HG03354 (cell line): ENCODE measurements at regions not wholly inside any gene's neighbourhood (a gene's known extent, or its start where the extent isn't known, plus 50 kb on each side); places are given as distances from the start of the nearest gene placed in this dataset.

Experiments
- ATAC-seq: cut with Tn5 transposase; IDR thresholded peaks from one replicate; pipeline ENCODE4 v1.9.1; 2021; ENCODE audit warnings: mild to moderate bottlenecking; ENCODE audit not compliant: unreplicated experiment, poor library complexity, severe bottlenecking

GRCh38 chr17:79524213-79525187 is 86.4 kb downstream of the RBFOX3 start:
- ATAC-seq: no peak

GRCh38 chr17:79522414-79522813 is 88.4 kb downstream of the RBFOX3 start:
- no peak for ATAC-seq

DNA sequence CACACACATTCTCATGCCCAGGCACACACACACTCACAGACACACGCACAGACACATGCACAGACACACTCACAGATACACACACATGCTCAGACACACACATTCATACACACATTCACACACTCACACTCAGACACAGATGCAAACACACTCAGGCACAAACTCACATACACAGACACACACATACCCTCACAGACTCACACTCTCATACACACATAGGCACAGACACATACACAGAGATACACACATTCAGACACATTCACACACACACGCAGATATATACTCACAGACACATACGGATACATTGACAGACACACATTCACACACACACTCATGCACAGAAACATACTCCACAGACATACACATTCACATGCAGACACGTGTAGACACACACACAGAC is 89.6 kb downstream of the RBFOX3 start:
- ATAC-seq: no peak

GRCh38 chr17:79520167-79521165 is 90.4 kb downstream of the RBFOX3 start:
- ATAC-seq: no peak

DNA sequence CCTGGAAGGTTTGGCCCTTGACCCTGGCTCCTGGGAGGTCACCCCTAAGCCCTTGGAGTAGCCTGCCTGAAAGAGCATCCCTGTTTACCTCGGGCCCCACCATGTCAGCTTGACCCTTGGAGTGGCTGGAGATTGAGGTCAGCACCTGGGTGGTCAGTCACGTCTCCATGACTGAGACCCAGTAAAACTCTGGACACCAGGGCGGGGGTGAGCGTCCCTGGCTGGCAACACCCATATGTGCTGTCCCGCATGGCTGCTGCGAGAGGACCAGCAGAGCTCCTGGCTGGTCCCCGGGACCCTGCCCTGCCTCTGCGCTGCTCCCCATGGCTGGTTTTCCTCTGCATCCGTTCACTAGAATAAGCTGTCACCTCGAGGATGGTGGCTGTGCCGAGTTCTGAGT is 91.2 kb downstream of the RBFOX3 start:
- no peak for ATAC-seq

- no peak for ATAC-seq
Observed at GRCh38 chr17:79518585-79519523, 92.0 kb downstream of the RBFOX3 start.

DNA sequence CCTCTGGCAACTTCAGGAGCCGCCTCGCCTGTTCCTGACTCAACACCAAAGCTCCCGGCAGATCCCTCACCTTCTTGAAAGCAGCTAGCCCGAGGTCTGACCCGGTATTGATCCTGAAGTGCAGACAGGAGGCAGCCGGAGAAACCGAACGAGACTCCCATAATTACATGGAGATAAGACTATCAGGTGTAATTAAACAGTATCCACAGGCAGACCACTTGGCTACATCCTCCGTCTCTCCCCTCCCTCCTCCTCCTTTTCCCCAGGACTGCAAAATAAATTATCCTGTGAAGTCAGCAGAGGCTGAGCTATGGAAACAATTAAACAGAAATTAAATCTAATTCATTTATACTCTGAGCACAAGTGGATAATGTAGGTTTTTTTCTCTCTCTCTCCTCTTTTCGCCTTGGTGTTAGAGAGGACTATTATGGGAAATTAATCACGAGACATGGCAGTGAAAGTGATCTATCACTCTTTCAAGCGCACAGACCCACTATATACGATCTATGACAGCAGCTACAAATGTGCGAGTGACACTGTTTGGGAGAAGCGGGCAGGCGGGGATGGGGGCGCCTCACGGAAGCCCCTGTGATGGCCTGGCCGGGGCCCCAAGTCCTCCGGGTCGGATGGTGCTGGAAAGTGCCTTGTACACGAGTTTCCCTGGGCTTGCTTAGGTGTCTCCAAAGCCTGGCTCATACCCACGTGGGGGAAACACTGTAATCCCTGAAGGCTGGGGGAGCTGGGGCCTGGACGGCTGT is 92.8 kb downstream of the RBFOX3 start:
- no peak for ATAC-seq

DNA sequence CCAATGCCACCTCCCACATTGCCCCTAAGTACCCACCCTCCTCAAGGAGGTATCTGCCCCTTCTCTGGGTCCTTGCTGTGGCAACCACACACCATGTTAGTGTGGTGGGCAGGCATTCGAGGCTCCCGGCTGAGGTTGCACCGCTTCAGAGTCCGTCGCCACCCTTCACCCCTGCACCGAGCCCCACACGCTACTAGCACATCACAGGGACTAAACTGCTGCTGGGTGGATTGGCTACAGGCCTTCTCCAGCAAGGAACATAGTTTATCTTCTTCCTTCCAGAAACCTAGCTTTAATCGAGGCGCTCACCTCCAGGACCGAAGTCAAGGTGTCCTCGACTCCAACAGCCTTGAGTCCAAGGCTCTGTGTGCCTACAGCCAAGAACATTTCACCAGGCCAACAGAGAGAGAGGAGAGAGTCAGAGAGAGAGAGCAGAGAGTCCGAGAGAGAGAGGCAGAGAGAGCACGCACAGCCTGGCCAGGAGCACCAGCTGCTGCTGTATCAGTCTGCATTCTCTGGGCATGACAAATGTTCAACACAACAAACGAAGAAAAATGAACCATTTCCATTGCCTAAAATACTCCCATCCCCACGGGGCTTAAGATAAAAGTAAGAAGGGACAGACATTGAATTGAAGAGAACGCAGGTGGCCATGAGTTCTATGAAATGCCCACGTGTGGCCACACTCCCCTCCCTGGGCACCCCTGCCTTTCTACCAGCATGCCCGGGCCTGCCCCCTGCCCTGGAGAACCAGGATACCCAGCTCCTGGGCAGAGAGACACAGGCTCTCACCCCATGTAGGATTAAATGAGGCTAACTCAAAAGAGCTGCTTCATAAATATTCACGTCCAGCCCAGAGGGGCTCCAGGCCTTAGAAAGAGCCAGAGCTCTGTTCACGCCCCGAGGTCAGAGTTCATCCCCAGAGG is 94.9 kb downstream of the RBFOX3 start:
- ATAC-seq: no peak

DNA sequence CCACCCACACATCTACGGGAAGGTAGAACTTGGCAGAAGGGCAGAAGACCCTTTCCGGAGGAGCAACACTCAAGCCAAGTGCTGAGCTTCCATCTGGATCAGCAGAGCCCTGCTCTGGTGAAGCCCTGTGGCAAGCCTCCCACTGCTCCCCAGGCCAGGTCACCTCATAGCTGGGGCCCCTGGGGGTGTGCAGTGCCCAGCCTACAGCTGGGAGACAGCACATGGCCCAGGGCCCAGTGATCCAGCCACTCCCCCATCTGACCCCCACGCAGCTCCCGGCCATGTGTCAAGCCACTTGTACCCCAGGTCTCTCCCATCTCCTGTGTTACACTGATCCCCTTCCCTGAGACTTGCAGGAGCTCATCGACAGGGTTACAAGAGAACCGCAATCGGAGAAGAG is 95.7 kb downstream of the RBFOX3 start:
- no peak for ATAC-seq

DNA sequence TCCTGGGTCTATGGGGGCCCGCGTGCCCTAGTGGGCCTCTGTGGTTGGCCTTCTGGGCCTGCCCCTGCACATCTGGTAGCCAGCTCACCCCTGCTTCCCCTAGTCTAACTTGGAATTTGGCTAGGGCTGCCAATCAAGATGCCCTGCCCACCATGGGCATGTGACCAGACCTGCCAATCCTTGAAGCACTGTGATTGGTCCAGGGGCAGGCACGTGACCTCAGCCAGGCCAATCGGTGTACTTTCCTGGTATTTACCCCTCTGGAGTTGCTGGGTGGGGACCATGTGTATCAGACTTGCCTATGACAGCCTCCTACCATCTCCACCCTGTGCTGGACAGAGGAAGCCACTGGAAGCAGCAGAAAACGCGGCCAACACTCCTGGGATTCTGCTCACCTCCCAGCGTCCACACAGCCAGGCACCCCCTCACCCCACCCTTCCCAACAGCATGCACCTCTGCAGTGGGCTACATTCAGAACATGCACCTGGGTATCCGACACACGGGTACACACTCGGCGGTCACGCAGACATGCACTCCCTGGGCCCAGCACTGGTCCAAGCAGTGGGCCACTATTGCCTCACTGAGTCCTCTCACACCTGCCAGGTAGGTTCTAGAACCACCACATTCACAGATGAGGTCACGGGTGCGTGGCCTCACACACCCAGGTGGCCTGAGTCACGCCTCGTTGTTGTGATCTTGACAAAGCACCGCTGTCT is 96.9 kb downstream of the RBFOX3 start:
- ATAC-seq: no peak

GRCh38 chr17:79513206-79513605 is 97.6 kb downstream of the RBFOX3 start:
- ATAC-seq: no peak

- no peak for ATAC-seq
Observed at GRCh38 chr17:79511471-79511870, 99.4 kb downstream of the RBFOX3 start.

DNA sequence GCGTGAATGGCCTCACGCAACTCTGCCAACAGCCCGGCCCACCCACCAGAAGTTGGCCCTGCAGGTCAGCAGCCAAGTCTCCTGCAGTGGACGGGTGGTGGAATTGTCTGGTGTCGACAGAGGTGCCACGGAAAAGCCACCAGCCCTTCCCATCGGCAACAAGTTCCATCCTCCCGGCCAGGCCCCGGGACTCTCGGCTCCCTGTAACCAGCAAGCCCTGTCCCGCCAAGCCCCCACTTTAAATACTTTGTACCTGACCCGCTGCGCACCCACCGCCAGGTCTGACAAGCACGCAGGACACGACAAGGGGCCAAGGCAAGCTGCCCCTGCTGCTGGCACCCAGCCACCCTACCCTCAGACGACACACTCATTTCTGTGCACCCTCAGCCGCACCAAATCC is 100.8 kb downstream of the RBFOX3 start:
- no peak for ATAC-seq

DNA sequence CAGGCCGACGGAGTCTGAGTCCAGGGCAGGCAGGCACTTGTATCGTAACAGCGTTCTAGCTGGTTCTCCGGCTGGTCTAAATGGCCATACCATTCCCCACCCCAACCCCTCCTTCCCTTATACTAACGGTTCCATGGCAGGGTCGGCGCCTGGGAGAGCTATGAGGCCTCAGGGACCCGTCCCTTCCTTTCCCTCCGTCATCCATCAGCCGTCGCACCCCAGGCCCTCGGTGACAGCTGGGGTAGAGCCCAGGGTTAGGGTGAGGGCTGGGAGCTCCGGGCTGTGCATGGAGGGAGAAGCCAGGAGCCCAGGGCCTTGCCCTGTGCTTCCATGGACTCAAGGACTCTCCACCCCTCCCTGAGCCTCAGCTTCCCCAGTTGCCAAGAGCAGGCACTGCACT is 101.4 kb downstream of the RBFOX3 start:
- no peak for ATAC-seq

DNA sequence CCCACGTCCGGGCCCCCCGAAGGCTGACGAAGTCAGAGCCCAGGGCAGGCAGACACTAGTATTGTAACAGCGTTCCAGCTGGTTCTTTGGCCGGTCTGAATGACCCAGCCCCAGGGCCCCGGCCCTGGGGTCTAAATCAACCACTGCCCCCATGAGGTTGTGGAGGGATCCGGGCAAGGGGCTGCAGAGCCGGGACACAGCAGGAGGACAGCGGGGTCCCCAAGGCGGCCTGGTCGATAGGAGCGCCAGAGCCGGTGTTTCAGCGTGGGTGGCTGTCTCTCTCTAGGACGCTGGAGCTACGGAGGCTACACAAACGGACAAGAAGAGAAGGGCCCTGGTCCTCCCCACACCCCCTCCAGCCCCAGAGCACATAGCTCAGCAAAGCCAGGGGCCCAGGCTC is 101.8 kb downstream of the RBFOX3 start:
- ATAC-seq: no peak

DNA sequence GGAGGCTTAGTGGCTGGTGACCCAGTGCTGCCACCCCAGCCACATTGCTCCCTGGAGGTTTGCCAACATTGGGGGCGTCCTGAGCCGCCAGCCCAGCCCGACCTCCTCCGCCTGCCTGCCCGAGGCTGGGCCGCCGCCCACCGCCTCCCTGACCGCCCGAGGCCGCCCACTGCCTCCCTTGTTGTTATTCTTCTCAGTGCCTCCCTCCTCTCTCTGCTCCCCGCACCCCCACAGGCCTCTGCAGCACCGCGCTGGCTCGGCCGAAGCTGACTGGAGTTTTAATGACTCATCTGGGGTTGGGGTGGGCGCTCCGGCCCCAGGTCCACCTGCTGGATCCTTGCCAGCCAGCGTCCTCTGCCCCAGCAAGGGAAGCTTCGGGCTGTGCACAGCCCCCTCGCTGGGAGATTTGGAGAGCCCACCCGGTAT is 102.5 kb downstream of the RBFOX3 start:
- no peak for ATAC-seq

GRCh38 chr17:79506955-79507354 is 103.9 kb downstream of the RBFOX3 start:
- no peak for ATAC-seq
